ENCODE measurements at regions not wholly inside any gene's neighbourhood (a gene's known extent, or its start where the extent isn't known, plus 50 kb on each side); places are given as distances from the start of the nearest gene placed in this dataset.

GRCh38 chr11:37687130-37687529 lies 1089.1 kb upstream of the RAG2 start:
- no peak for DNase-seq (ENCODE audit: low read depth in 2 of 3, low spot score in 2 of 3)

GRCh38 chr11:37671321-37671720 lies 1073.3 kb upstream of the RAG2 start:
- DNase-seq (ENCODE audit: low read depth in 2 of 3, low spot score in 2 of 3) = no peak

- DNase-seq (ENCODE audit: low read depth in 2 of 3, low spot score in 2 of 3) = no peak
Observed at GRCh38 chr11:37666960-37667359, 1068.9 kb upstream of the RAG2 start.

- no peak for DNase-seq (ENCODE audit: low read depth in 2 of 3, low spot score in 2 of 3)
Observed at GRCh38 chr11:37657645-37658044, 1059.6 kb upstream of the RAG2 start.

- DNase-seq (ENCODE audit: low read depth in 2 of 3, low spot score in 2 of 3) = no peak
Observed at GRCh38 chr11:37647767-37648166, 1049.7 kb upstream of the RAG2 start.

- no peak for DNase-seq (ENCODE audit: low read depth in 2 of 3, low spot score in 2 of 3)
Observed at GRCh38 chr11:37643968-37644367, 1045.9 kb upstream of the RAG2 start.

GRCh38 chr11:37642296-37642695 lies 1044.3 kb upstream of the RAG2 start:
- DNase-seq (ENCODE audit: low read depth in 2 of 3, low spot score in 2 of 3) = no peak

- DNase-seq (ENCODE audit: low read depth in 2 of 3, low spot score in 2 of 3) = no peak
Observed at GRCh38 chr11:37632748-37633147, 1034.7 kb upstream of the RAG2 start.

- no peak for DNase-seq (ENCODE audit: low read depth in 2 of 3, low spot score in 2 of 3)
Observed at GRCh38 chr11:37630866-37631265, 1032.8 kb upstream of the RAG2 start.

- no peak for DNase-seq (ENCODE audit: low read depth in 2 of 3, low spot score in 2 of 3)
Observed at GRCh38 chr11:37623778-37624177, 1025.7 kb upstream of the RAG2 start.

- DNase-seq (ENCODE audit: low read depth in 2 of 3, low spot score in 2 of 3) = no peak
Observed at GRCh38 chr11:37621662-37622061, 1023.6 kb upstream of the RAG2 start.

GRCh38 chr11:37616291-37616690 lies 1018.3 kb upstream of the RAG2 start:
- DNase-seq (ENCODE audit: low read depth in 2 of 3, low spot score in 2 of 3) = no peak

- DNase-seq (ENCODE audit: low read depth in 2 of 3, low spot score in 2 of 3) = no peak
Observed at GRCh38 chr11:37613031-37613430, 1015.0 kb upstream of the RAG2 start.

GRCh38 chr11:37612146-37612545 lies 1014.1 kb upstream of the RAG2 start:
- no peak for DNase-seq (ENCODE audit: low read depth in 2 of 3, low spot score in 2 of 3)

- no peak for DNase-seq (ENCODE audit: low read depth in 2 of 3, low spot score in 2 of 3)
Observed at GRCh38 chr11:37605229-37605628, 1007.2 kb upstream of the RAG2 start.

GRCh38 chr11:37598381-37598780 lies 1000.3 kb upstream of the RAG2 start:
- DNase-seq (ENCODE audit: low read depth in 2 of 3, low spot score in 2 of 3) = no peak

GRCh38 chr11:37597776-37598175 lies 999.7 kb upstream of the RAG2 start:
- no peak for DNase-seq (ENCODE audit: low read depth in 2 of 3, low spot score in 2 of 3)

- DNase-seq (ENCODE audit: low read depth in 2 of 3, low spot score in 2 of 3) = no peak
Observed at GRCh38 chr11:37595845-37596244, 997.8 kb upstream of the RAG2 start.

- DNase-seq (ENCODE audit: low read depth in 2 of 3, low spot score in 2 of 3) = no peak
Observed at GRCh38 chr11:37574361-37574760, 976.3 kb upstream of the RAG2 start.

- no peak for DNase-seq (ENCODE audit: low read depth in 2 of 3, low spot score in 2 of 3)
Observed at GRCh38 chr11:37572491-37573171, 974.6 kb upstream of the RAG2 start.

- DNase-seq (ENCODE audit: low read depth in 2 of 3, low spot score in 2 of 3) = no peak
Observed at GRCh38 chr11:37571246-37571645, 973.2 kb upstream of the RAG2 start.

- DNase-seq (ENCODE audit: low read depth in 2 of 3, low spot score in 2 of 3) = no peak
Observed at GRCh38 chr11:37560991-37561390, 963.0 kb upstream of the RAG2 start.

GRCh38 chr11:37560346-37560745 lies 962.3 kb upstream of the RAG2 start:
- DNase-seq (ENCODE audit: low read depth in 2 of 3, low spot score in 2 of 3) = no peak
